ENCODE measurements at regions not wholly inside any gene's neighbourhood (a gene's known extent, or its start where the extent isn't known, plus 50 kb on each side); places are given as distances from the start of the nearest gene placed in this dataset.
"Not testable (repeated sequence)": the region's sequence is repeated elsewhere in the genome, so short reads cannot be mapped to it uniquely, and the experiment has no call there.

GRCh38 chr13:81871751-81872325 is 1530.9 kb upstream of the SPRY2 start:
- not testable (repeated sequence) for H3K4me3 Mint-ChIP-seq; H3K36me3 ChIP-seq (ENCODE audit: insufficient read depth)
- TF ChIP-seq NANOG (IDR thresholded peaks at IDR 0.05; ENCODE audit: borderline replicate concordance) = peak; percentile 85

GRCh38 chr13:81848291-81848690 is 1507.4 kb upstream of the SPRY2 start:
- Histone ChIP-seq H3K36me3 (ENCODE audit: insufficient read depth) (no peaks in the 10 kb centered on the region), H3K79me2 (replicated peaks; ENCODE audit: insufficient read depth) (no peaks in the 10 kb centered on the region), H3K4me3 (no peak overlapping the region), H3K4me2 (no peak overlapping the region), H4K20me1 (replicated peaks; ENCODE audit: insufficient read depth) (no peaks in the 10 kb centered on the region), H3F3A (replicated peaks; ENCODE audit: low read depth) (no peaks in the 10 kb centered on the region), H2AFZ (no peak overlapping the region), H3K27ac (ENCODE audit: low read depth) (no peak overlapping the region), H3K27me3 (ENCODE audit: insufficient read depth) (no peaks in the 10 kb centered on the region), H3K4me1 (ENCODE audit: insufficient read depth) (peaks cover 7% of the 10 kb centered on the region), H3K9me2 (ENCODE audit: insufficient read depth) (no peaks in the 10 kb centered on the region)
- peaks cover 11% of the 10 kb centered on the region for H3K4me1 Mint-ChIP-seq
- TF ChIP-seq NANOG (IDR thresholded peaks at IDR 0.05; ENCODE audit: borderline replicate concordance) (no peak), EZH2phosphoT487 (IDR thresholded peaks at IDR 0.05; ENCODE audit: unreplicated experiment) (no peak), ZNF331 (CRISPR knock-in tag; IDR thresholded peaks at IDR 0.05; ENCODE audit: low read depth) (no peak), REST (IDR thresholded peaks at IDR 0.05; ENCODE audit: unreplicated experiment) (no peak), ETS1 (IDR thresholded peaks at IDR 0.05) (no peak), JUNB (IDR thresholded peaks at IDR 0.05; ENCODE audit: unreplicated experiment) (no peak)
- DNase-seq (ENCODE audit: low spot score) (no peak), ATAC-seq (no peak)
- H3K27ac Mint-ChIP-seq = no peak overlapping the region
- no peaks in the 10 kb centered on the region for H3K27me3 Mint-ChIP-seq (ENCODE audit: insufficient read depth, low read depth, poor library complexity)
- no peak overlapping the region for H3K4me3 Mint-ChIP-seq
- H3K9me3 Mint-ChIP-seq = no peaks in the 10 kb centered on the region
- H3K36me3 Mint-ChIP-seq (ENCODE audit: low read depth) = no peaks in the 10 kb centered on the region

More at GRCh38 chr13:81871751-81872325, 1530.9 kb upstream of the SPRY2 start:
- Mint-ChIP-seq H3K27ac (peak overlapping the region; percentile 32), H3K36me3 (ENCODE audit: low read depth) (peaks cover 39% of the 10 kb centered on the region), H3K4me1 (peaks cover 44% of the 10 kb centered on the region), H3K9me3 (peaks cover 27% of the 10 kb centered on the region)
- not testable (repeated sequence) for H3K79me2 ChIP-seq (replicated peaks; ENCODE audit: insufficient read depth); H2AFZ ChIP-seq; H3K27me3 Mint-ChIP-seq (ENCODE audit: insufficient read depth, low read depth, poor library complexity); H3F3A ChIP-seq (replicated peaks; ENCODE audit: low read depth); H4K20me1 ChIP-seq (replicated peaks; ENCODE audit: insufficient read depth); H3K27me3 ChIP-seq (ENCODE audit: insufficient read depth); ATAC-seq; H3K4me3 ChIP-seq; H3K9me2 ChIP-seq (ENCODE audit: insufficient read depth)
- Histone ChIP-seq H3K4me1 (ENCODE audit: insufficient read depth) (peaks cover 44% of the 10 kb centered on the region), H3K27ac (ENCODE audit: low read depth) (peak overlapping the region; percentile 81), H3K4me2 (peak overlapping the region; percentile 35; the same call in 1 of the 2 replicates)
- DNase-seq (ENCODE audit: low spot score) = peak; percentile 27
